CD14-positive monocyte (primary cell): ENCODE measurements at regions not wholly inside any gene's neighbourhood (a gene's known extent, or its start where the extent isn't known, plus 50 kb on each side); places are given as distances from the start of the nearest gene placed in this dataset.

Experiments
- DNase-seq, 3 donors: peaks; one replicate each; pipeline ENCODE4 v3.0.0-alpha.2; 2011 to 2022
- H2AFZ ChIP-seq: 2 replicates; pipeline ENCODE4 v1.6.0; 2012; ENCODE audit warnings: mild to moderate bottlenecking, low read depth, low read length, inconsistent platforms; ENCODE audit not compliant: insufficient read depth, poor library complexity, severe bottlenecking
- H3K27ac ChIP-seq, 2 donors: 1 replicate in 1 of 2; 2 replicates in 1 of 2; pipeline ENCODE4 v1.5.1; 2012 to 2013; ENCODE audit warnings: low read length in 2 of 2, control low read depth in 1 of 2, inconsistent platforms in 1 of 2, low read depth in 1 of 2, mild to moderate bottlenecking in 1 of 2
- H3K27me3 ChIP-seq, 2 donors: one replicate each; pipeline versions ENCODE4 v1.6.0 to v1.6.1; 2011 to 2013; ENCODE audit warnings: low read length in 2 of 2; ENCODE audit not compliant: control insufficient read depth in 2 of 2, insufficient read depth in 2 of 2
- H3K36me3 ChIP-seq, 2 donors: replicated peaks in 1 of 2; 1 replicate in 1 of 2; 2 replicates in 1 of 2; pipeline versions ENCODE4 v1.5.1 to v1.6.1; 2012 to 2013; ENCODE audit warnings: low read length in 2 of 2, control low read depth in 1 of 2, inconsistent platforms in 1 of 2, mild to moderate bottlenecking in 1 of 2; ENCODE audit not compliant: insufficient read depth in 2 of 2, control insufficient read depth in 1 of 2
- H3K4me1 ChIP-seq, 2 donors: 1 replicate in 1 of 2; 2 replicates in 1 of 2; pipeline versions ENCODE4 v1.5.1 to v1.6.1; 2012 to 2013; ENCODE audit warnings: low read length in 2 of 2, control low read depth in 1 of 2, inconsistent platforms in 1 of 2, mild to moderate bottlenecking in 1 of 2, moderate library complexity in 1 of 2; ENCODE audit not compliant: insufficient read depth in 2 of 2, control insufficient read depth in 1 of 2
- H3K4me2 ChIP-seq: replicated peaks from 2 replicates; pipeline ENCODE3; 2012; ENCODE audit warnings: low read length, moderate library complexity, mild to moderate bottlenecking; ENCODE audit not compliant: poor library complexity, severe bottlenecking; ENCODE audit errors: extremely low read depth
- H3K4me3 ChIP-seq, 3 experiments: fragments of 200-600 bp in 1 of 3; sonication (generic) in 1 of 3; replicated peaks in 1 of 3; 1 replicate in 2 of 3; 2 replicates in 1 of 3; pipeline ENCODE4 v1.5.1; 2011 to 2013; ENCODE audit warnings: low read length in 3 of 3, mild to moderate bottlenecking in 3 of 3, control low read depth in 2 of 3, low read depth in 2 of 3, inconsistent platforms in 1 of 3, moderate library complexity in 1 of 3
- H3K79me2 ChIP-seq: 2 replicates; pipeline ENCODE4 v1.6.0; 2012; ENCODE audit warnings: mild to moderate bottlenecking, control low read depth, inconsistent platforms, low read length, moderate library complexity; ENCODE audit not compliant: insufficient read depth
- H3K9ac ChIP-seq: 2 replicates; pipeline ENCODE4 v1.6.0; 2017; ENCODE audit warnings: low read length, mild to moderate bottlenecking; ENCODE audit not compliant: insufficient read depth, poor library complexity, severe bottlenecking
- H3K9me3 ChIP-seq, 2 donors: replicated peaks in 1 of 2; 1 replicate in 1 of 2; 2 replicates in 1 of 2; pipeline versions ENCODE4 v1.5.1 to v1.6.1; 2012 to 2013; ENCODE audit warnings: low read length in 2 of 2, control low read depth in 1 of 2; ENCODE audit not compliant: control insufficient read depth in 1 of 2, insufficient read depth in 1 of 2
- H4K20me1 ChIP-seq: 2 replicates; pipeline ENCODE4 v1.6.0; 2012; ENCODE audit warnings: mild to moderate bottlenecking, low read length, control low read depth, moderate library complexity; ENCODE audit not compliant: insufficient read depth
- H3K27ac Mint-ChIP-seq, 7 donors: one replicate each; pipeline ENCODE4 v1.8.0; 2020; ENCODE audit warnings: mild to moderate bottlenecking in 7 of 7, mixed read lengths in 7 of 7, moderate library complexity in 6 of 7, inconsistent platforms in 2 of 7
- H3K27me3 Mint-ChIP-seq, 3 donors: one replicate each; pipeline ENCODE4 v1.8.0; 2021 to 2022; ENCODE audit warnings: low read depth in 3 of 3, mild to moderate bottlenecking in 3 of 3, mixed read lengths in 3 of 3, moderate library complexity in 3 of 3, inconsistent platforms in 1 of 3
- H3K36me3 Mint-ChIP-seq, 2 donors: one replicate each; pipeline ENCODE4 v1.8.0; 2020; ENCODE audit warnings: mixed read lengths in 2 of 2, inconsistent platforms in 1 of 2, mild to moderate bottlenecking in 1 of 2
- H3K4me1 Mint-ChIP-seq: one replicate; pipeline ENCODE4 v1.8.0; 2020; ENCODE audit warnings: mild to moderate bottlenecking, mixed read lengths
- H3K4me3 Mint-ChIP-seq, 2 donors: one replicate each; pipeline ENCODE4 v1.8.0; 2020; ENCODE audit warnings: mild to moderate bottlenecking in 2 of 2, mixed read lengths in 2 of 2, moderate library complexity in 1 of 2
- H3K9me3 Mint-ChIP-seq, 7 donors: one replicate each; pipeline ENCODE4 v1.8.0; 2020 to 2022; ENCODE audit warnings: mixed read lengths in 7 of 7, mild to moderate bottlenecking in 6 of 7, moderate library complexity in 6 of 7, inconsistent platforms in 2 of 7
- WGBS: methylation state at CpG from one replicate; pipeline ENCODE4 v1.1.5; 2013; ENCODE audit warnings: missing lambda C conversion rate; ENCODE audit not compliant: insufficient coverage; 5-methylcytosine and 5-hydroxymethylcytosine counted together
- intact Hi-C, 2 donors: fragments of 100-400 bp; cut with micrococcal nuclease; formaldehyde crosslinking; loops; one replicate each; pipeline versions ENCODE4 v1.15.0 to v1.15.1; 2023
- TF ChIP-seq, protein P1 (sequence below): fragments of 200-600 bp; IDR thresholded peaks from one replicate; pipeline ENCODE4 v1.8.0; 2022; ENCODE audit warnings: antibody characterized with exemption, mild to moderate bottlenecking

DNA sequence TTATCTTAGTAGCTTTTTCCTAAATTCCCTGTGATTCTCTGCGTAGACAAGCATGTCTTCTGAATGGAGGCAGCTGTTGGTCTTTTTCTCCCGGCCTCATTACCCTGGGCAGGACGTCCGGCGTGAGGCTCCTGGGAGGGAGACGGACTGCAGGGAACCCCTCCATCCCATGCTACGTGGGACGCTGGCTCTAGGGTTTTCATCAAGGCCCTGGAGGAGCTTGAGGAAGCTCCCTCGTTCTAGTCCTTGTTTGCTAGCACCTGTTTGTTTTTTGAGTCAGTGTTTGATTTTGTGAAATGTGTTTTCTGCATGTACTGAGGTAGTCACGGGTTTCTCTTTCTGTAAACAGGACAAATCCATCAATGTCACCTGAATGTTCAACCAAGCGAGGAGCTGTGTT is 99.3 kb upstream of the TMEM18 start:
- Histone ChIP-seq H4K20me1 (no peaks in the 10 kb centered on the region), H3K4me1 (no peaks in the 10 kb centered on the region), H3K9ac (no peak overlapping the region), H3K27me3 (no peaks in the 10 kb centered on the region), H3K36me3 (no peaks in the 10 kb centered on the region), H3K4me2 (no peak overlapping the region), H3K79me2 (no peaks in the 10 kb centered on the region), H3K4me3 (no peak overlapping the region), H3K27ac (no peak overlapping the region), H3K9me3 (peaks cover 0 to under 1% of the 10 kb centered on the region in 2 donors), H2AFZ (no peak overlapping the region)
- H3K4me3 Mint-ChIP-seq, result no peak overlapping the region
- intact Hi-C loops, result no loop called here
- TF ChIP-seq, protein P1, sequence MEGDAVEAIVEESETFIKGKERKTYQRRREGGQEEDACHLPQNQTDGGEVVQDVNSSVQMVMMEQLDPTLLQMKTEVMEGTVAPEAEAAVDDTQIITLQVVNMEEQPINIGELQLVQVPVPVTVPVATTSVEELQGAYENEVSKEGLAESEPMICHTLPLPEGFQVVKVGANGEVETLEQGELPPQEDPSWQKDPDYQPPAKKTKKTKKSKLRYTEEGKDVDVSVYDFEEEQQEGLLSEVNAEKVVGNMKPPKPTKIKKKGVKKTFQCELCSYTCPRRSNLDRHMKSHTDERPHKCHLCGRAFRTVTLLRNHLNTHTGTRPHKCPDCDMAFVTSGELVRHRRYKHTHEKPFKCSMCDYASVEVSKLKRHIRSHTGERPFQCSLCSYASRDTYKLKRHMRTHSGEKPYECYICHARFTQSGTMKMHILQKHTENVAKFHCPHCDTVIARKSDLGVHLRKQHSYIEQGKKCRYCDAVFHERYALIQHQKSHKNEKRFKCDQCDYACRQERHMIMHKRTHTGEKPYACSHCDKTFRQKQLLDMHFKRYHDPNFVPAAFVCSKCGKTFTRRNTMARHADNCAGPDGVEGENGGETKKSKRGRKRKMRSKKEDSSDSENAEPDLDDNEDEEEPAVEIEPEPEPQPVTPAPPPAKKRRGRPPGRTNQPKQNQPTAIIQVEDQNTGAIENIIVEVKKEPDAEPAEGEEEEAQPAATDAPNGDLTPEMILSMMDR, result no peak
- peaks cover 0 to 3% (median 2%) of the 10 kb centered on the region in 3 donors for H3K27me3 Mint-ChIP-seq
- 84% methylated on average over 10 of the region's 11 CpGs for WGBS
- no peaks in the 10 kb centered on the region for H3K4me1 Mint-ChIP-seq
- no peak for DNase-seq
- no peak overlapping the region for H3K27ac Mint-ChIP-seq
- H3K36me3 Mint-ChIP-seq, result no peaks in the 10 kb centered on the region
- peaks cover 0 to 7% (median 2%) of the 10 kb centered on the region in 7 donors for H3K9me3 Mint-ChIP-seq

DNA sequence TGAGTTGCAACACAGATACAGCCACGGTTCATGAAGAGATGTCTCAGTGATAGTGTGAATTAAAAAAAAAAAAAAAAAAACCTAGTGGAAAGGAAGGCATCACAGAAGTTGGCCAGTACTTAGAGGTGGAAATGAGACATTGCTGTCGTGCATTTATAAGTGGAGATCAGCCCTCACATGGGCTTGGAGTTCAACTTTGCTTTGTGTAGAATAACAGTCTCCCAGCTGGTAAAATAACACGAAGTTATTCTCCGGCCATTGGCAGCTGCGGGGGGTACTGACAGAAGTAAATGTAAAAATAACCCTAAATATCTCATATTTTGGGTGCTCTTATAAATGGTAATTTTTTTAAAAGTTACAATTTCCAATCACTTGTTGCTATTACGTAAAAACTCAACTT is 98.8 kb upstream of the TMEM18 start:
- Histone ChIP-seq H3K4me3 (no peak overlapping the region), H3K79me2 (no peaks in the 10 kb centered on the region), H2AFZ (no peak overlapping the region), H3K27ac (no peak overlapping the region), H3K4me2 (no peak overlapping the region), H3K9ac (no peak overlapping the region), H3K4me1 (no peaks in the 10 kb centered on the region), H4K20me1 (no peaks in the 10 kb centered on the region), H3K9me3 (no peaks in the 10 kb centered on the region), H3K27me3 (no peaks in the 10 kb centered on the region), H3K36me3 (no peaks in the 10 kb centered on the region)
- Mint-ChIP-seq H3K4me1 (no peaks in the 10 kb centered on the region), H3K9me3 (peaks cover 0 to 7% (median 3%) of the 10 kb centered on the region in 7 donors), H3K4me3 (no peak overlapping the region), H3K27ac (no peak overlapping the region), H3K27me3 (peaks cover 0 to 3% (median 2%) of the 10 kb centered on the region in 3 donors), H3K36me3 (no peaks in the 10 kb centered on the region)
- 85% methylated on average over 2 of the region's 6 CpGs for WGBS
- intact Hi-C loops, result no loop called here
- no peak for DNase-seq
- TF ChIP-seq, protein P1, result no peak
